ENCODE measurements at regions not wholly inside any gene's neighbourhood (a gene's known extent, or its start where the extent isn't known, plus 50 kb on each side); places are given as distances from the start of the nearest gene placed in this dataset.
A peak's percentile ranks its signal among the peaks of the same experiment; 100 is the strongest.

GRCh38 chr2:21696900-21697299 is 573.1 kb downstream of the TDRD15 start:
- TF ChIP-seq CTCF (IDR thresholded peaks at IDR 0.05) = no peak
- TF ChIP-seq POLR2A (IDR thresholded peaks at IDR 0.05) = no peak

GRCh38 chr2:21700644-21701043 is 576.9 kb downstream of the TDRD15 start:
- DNase-seq (no peak), ATAC-seq (peak in 3 of 4 donors; percentile 55 to 58 (median 57))
- Histone ChIP-seq H3K27ac (no peak overlapping the region), H3K4me3 (no peak overlapping the region), H3K27me3 (no peaks in the 10 kb centered on the region), H3K4me1 (peaks cover 0 to 4% (median 0%) of the 10 kb centered on the region in 12 donors), H3K36me3 (no peaks in the 10 kb centered on the region), H3K9me3 (no peaks in the 10 kb centered on the region)
- TF ChIP-seq CTCF (IDR thresholded peaks at IDR 0.05) (no peak), POLR2A (IDR thresholded peaks at IDR 0.05) (no peak)
- intact Hi-C loops (cut with DNase I) = no loop called here

More at GRCh38 chr2:21696900-21697299, 573.1 kb downstream of the TDRD15 start:
- Histone ChIP-seq H3K27me3 (no peaks in the 10 kb centered on the region), H3K27ac (no peak overlapping the region), H3K36me3 (no peaks in the 10 kb centered on the region), H3K4me3 (no peak overlapping the region), H3K4me1 (peaks cover 0 to 4% (median 0%) of the 10 kb centered on the region in 12 donors), H3K9me3 (no peaks in the 10 kb centered on the region)
- WGBS, 4 donors = 40 to 56% (median 46%) methylated on average over 4 of the region's 4 CpGs
- ATAC-seq (peak in 2 of 4 donors; percentile 41 to 60), DNase-seq (no peak)
- intact Hi-C loops (cut with DNase I) = no loop called here

- WGBS, 4 donors = 19 to 27% (median 23%) methylated on average over 4 of the region's 4 CpGs
- no peaks in the 10 kb centered on the region for H3K9me3 ChIP-seq
- no peaks in the 10 kb centered on the region for H3K27me3 ChIP-seq
- ATAC-seq (peak; percentile 94 to 97 (median 96)), DNase-seq (peak in 4 of 5 donors; percentile 26 to 70 (median 56))
- peak overlapping the region in 7 of 12 donors; percentile 12 to 76 (median 56) for H3K27ac ChIP-seq
- peaks cover 0 to 8% (median 0%) of the 10 kb centered on the region in 12 donors for H3K4me1 ChIP-seq
- H3K4me3 ChIP-seq = no peak overlapping the region
- intact Hi-C loops (cut with DNase I) = no loop called here
- no peaks in the 10 kb centered on the region for H3K36me3 ChIP-seq
- TF ChIP-seq CTCF (IDR thresholded peaks at IDR 0.05) (no peak), POLR2A (IDR thresholded peaks at IDR 0.05) (no peak)
These were observed 586.3 kb downstream of the TDRD15 start for GRCh38 chr2:21710031-21710430.

- peak overlapping the region in 5 of 12 donors; percentile 44 to 76 (median 63) for H3K27ac ChIP-seq
- 39 to 53% (median 46%) methylated on average over 3 of the region's 3 CpGs for WGBS, 4 donors
- intact Hi-C loops (cut with DNase I) = no loop called here
These were observed 586.7 kb downstream of the TDRD15 start for GRCh38 chr2:21710496-21710895.

More at GRCh38 chr2:21710496-21710895, 586.7 kb downstream of the TDRD15 start:
- Histone ChIP-seq H3K4me1 (peaks cover 0 to 11% (median 0%) of the 10 kb centered on the region in 12 donors), H3K4me3 (no peak overlapping the region), H3K27me3 (no peaks in the 10 kb centered on the region), H3K9me3 (no peaks in the 10 kb centered on the region), H3K36me3 (no peaks in the 10 kb centered on the region)
- no peak for DNase-seq
- peak in 2 of 4 donors; percentile 5 to 16 for ATAC-seq
- TF ChIP-seq POLR2A (IDR thresholded peaks at IDR 0.05) = no peak
- no peak for TF ChIP-seq CTCF (IDR thresholded peaks at IDR 0.05)

Measured in heart left ventricle (tissue), 16 donors.